ENCODE measurements at regions not wholly inside any gene's neighbourhood (a gene's known extent, or its start where the extent isn't known, plus 50 kb on each side); places are given as distances from the start of the nearest gene placed in this dataset.

DNA sequence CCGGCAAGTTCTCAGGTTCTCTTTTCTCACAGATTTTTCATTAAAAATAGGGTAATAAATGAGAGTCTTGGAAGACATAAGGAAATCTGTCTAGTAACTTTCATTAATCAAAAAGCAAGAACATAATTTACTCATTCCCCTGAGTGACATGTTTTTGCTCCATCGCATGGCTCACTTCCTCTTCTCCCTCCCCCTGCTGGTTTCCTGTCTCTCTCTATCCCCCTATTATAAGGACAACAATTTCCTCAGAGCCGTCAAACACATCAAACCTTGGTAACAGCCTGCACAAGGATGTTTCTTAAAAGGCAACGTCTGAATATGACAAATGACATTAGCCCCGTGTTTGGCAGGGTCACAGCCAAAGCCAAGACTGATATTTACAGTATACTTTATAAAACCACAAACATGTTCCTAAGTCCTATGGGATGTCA, 1149.6 kb downstream of the IGSF11 start:
- H3K27ac ChIP-seq (ENCODE audit: low read length, poor library complexity, severe bottlenecking): no peak overlapping the region
- H3K18ac ChIP-seq (ENCODE audit: low read depth in 1 of 2, low read length in 2 of 2): no peak overlapping the region
- no peak overlapping the region for H4K8ac ChIP-seq (ENCODE audit: low read length)
- no peak overlapping the region for H3K9ac ChIP-seq (ENCODE audit: low read length)
- no peak overlapping the region for H2BK12ac ChIP-seq (ENCODE audit: low read length in 2 of 2)
- H4K91ac ChIP-seq (ENCODE audit: low read length): no peak overlapping the region
- no peak overlapping the region for H2BK15ac ChIP-seq (ENCODE audit: low read depth, poor library complexity, severe bottlenecking)
- 13% methylated on average over 5 of the region's 5 CpGs for WGBS
- H2BK5ac ChIP-seq (ENCODE audit: low read depth, low read length, poor library complexity, severe bottlenecking): no peak overlapping the region
- no peak overlapping the region for H2AFZ ChIP-seq (ENCODE audit: low read depth, low read length)
- no peaks in the 10 kb centered on the region for H3K79me1 ChIP-seq (replicated peaks; ENCODE audit: low read length, poor library complexity, severe bottlenecking)
- peaks cover 2% of the 10 kb centered on the region for H3K4me1 ChIP-seq (ENCODE audit: control insufficient read depth, insufficient read depth, low read depth, low read length)
- no peaks in the 10 kb centered on the region for H3K36me3 ChIP-seq (ENCODE audit: control insufficient read depth in 1 of 2, insufficient read depth in 2 of 2, low read depth in 1 of 2, low read length in 2 of 2)
- no peak for DNase-seq
- H3K4ac ChIP-seq (ENCODE audit: low read depth in 1 of 2, low read length in 2 of 2): no peak overlapping the region
- no peaks in the 10 kb centered on the region for H3K9me3 ChIP-seq (ENCODE audit: control insufficient read depth, low read length)
- H3K4me3 ChIP-seq (ENCODE audit: insufficient read depth in 1 of 2, low read depth in 1 of 2, low read length in 2 of 2): no peak overlapping the region
- H3K4me2 ChIP-seq (ENCODE audit: low read length, poor library complexity, severe bottlenecking): no peak overlapping the region
- H3K23ac ChIP-seq (ENCODE audit: low read length in 2 of 2): no peak overlapping the region
- no peak overlapping the region for H2BK120ac ChIP-seq (ENCODE audit: low read depth, low read length)
- H3K27me3 ChIP-seq (ENCODE audit: control insufficient read depth in 1 of 2, insufficient read depth in 1 of 2, low read length in 2 of 2): no peaks in the 10 kb centered on the region
- H3K14ac ChIP-seq (ENCODE audit: low read length in 2 of 2): no peak overlapping the region
- no peak overlapping the region for H2AK5ac ChIP-seq (ENCODE audit: low read length, severe bottlenecking)

DNA sequence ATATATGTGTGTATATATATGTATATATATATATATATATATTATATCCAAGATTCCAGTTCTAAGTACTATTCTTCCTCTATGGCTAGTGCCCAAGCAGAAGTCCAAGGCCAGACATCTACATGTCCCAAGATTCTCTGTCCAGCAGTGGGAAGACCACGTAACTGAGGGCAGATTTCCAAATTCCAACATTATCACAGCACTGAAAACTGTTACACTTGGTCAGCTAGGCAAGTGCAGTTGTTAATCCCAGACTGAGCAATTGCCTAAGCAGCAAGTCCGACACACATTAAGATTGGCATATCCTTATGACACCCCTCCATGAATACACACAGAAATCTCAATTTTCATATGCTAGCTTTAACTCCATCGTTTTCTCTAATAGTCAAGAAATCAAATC, 1148.5 kb downstream of the IGSF11 start:
- H3K4me3 ChIP-seq (ENCODE audit: insufficient read depth in 1 of 2, low read depth in 1 of 2, low read length in 2 of 2): no peak overlapping the region

DNA sequence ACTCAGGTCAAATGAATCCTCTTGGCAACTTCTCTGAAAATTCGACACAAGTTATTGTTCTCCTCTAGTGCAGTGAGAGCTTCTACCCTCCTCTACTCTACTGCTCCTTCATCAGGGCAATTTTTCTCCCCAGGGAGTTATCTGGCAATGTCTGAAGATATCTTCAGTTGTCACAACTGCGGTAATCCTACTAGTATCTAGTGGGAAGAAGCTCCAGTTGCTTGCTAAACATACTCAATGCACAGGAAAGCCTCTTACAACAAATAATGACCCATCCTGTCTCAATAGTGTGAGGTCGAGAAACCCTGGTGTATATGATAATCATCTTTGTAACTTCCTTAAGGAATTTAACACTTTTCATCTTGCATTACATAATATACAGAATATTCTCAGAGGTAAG, 1147.6 kb downstream of the IGSF11 start:
- Histone ChIP-seq H3K14ac (ENCODE audit: low read length in 2 of 2) (no peak overlapping the region), H3K23ac (ENCODE audit: low read length in 2 of 2) (no peak overlapping the region), H3K4me1 (ENCODE audit: control insufficient read depth, insufficient read depth, low read depth, low read length) (peaks cover 2% of the 10 kb centered on the region), H2BK12ac (ENCODE audit: low read length in 2 of 2) (no peak overlapping the region), H3K36me3 (ENCODE audit: control insufficient read depth in 1 of 2, insufficient read depth in 2 of 2, low read depth in 1 of 2, low read length in 2 of 2) (no peaks in the 10 kb centered on the region), H3K9ac (ENCODE audit: low read length) (no peak overlapping the region), H2BK15ac (ENCODE audit: low read depth, poor library complexity, severe bottlenecking) (no peak overlapping the region), H2AK5ac (ENCODE audit: low read length, severe bottlenecking) (no peak overlapping the region), H3K9me3 (ENCODE audit: control insufficient read depth, low read length) (no peaks in the 10 kb centered on the region), H4K8ac (ENCODE audit: low read length) (no peak overlapping the region), H3K4me3 (ENCODE audit: insufficient read depth in 1 of 2, low read depth in 1 of 2, low read length in 2 of 2) (no peak overlapping the region), H2BK120ac (ENCODE audit: low read depth, low read length) (no peak overlapping the region), H2BK5ac (ENCODE audit: low read depth, low read length, poor library complexity, severe bottlenecking) (no peak overlapping the region), H3K4ac (ENCODE audit: low read depth in 1 of 2, low read length in 2 of 2) (no peak overlapping the region), H3K18ac (ENCODE audit: low read depth in 1 of 2, low read length in 2 of 2) (no peak overlapping the region), H4K91ac (ENCODE audit: low read length) (no peak overlapping the region), H2AFZ (ENCODE audit: low read depth, low read length) (no peak overlapping the region), H3K27me3 (ENCODE audit: control insufficient read depth in 1 of 2, insufficient read depth in 1 of 2, low read length in 2 of 2) (no peaks in the 10 kb centered on the region), H3K4me2 (ENCODE audit: low read length, poor library complexity, severe bottlenecking) (no peak overlapping the region), H3K27ac (ENCODE audit: low read length, poor library complexity, severe bottlenecking) (no peak overlapping the region), H3K79me1 (replicated peaks; ENCODE audit: low read length, poor library complexity, severe bottlenecking) (no peaks in the 10 kb centered on the region)
- DNase-seq: no peak
- 75% methylated on average over 2 of the region's 3 CpGs for WGBS

More for the DNA sequence above, 1148.5 kb downstream of the IGSF11 start:
- no peak overlapping the region for H3K9ac ChIP-seq (ENCODE audit: low read length)
- H3K36me3 ChIP-seq (ENCODE audit: control insufficient read depth in 1 of 2, insufficient read depth in 2 of 2, low read depth in 1 of 2, low read length in 2 of 2): no peaks in the 10 kb centered on the region
- H3K9me3 ChIP-seq (ENCODE audit: control insufficient read depth, low read length): no peaks in the 10 kb centered on the region
- no peak overlapping the region for H3K23ac ChIP-seq (ENCODE audit: low read length in 2 of 2)
- H3K27ac ChIP-seq (ENCODE audit: low read length, poor library complexity, severe bottlenecking): no peak overlapping the region
- no peak overlapping the region for H2AK5ac ChIP-seq (ENCODE audit: low read length, severe bottlenecking)
- no peaks in the 10 kb centered on the region for H3K79me1 ChIP-seq (replicated peaks; ENCODE audit: low read length, poor library complexity, severe bottlenecking)
- DNase-seq: no peak
- peaks cover 2% of the 10 kb centered on the region for H3K4me1 ChIP-seq (ENCODE audit: control insufficient read depth, insufficient read depth, low read depth, low read length)
- H2BK15ac ChIP-seq (ENCODE audit: low read depth, poor library complexity, severe bottlenecking): no peak overlapping the region
- H3K4me2 ChIP-seq (ENCODE audit: low read length, poor library complexity, severe bottlenecking): no peak overlapping the region
- H4K8ac ChIP-seq (ENCODE audit: low read length): no peak overlapping the region
- H2BK12ac ChIP-seq (ENCODE audit: low read length in 2 of 2): no peak overlapping the region
- WGBS: 98% methylated on average over 2 of the region's 3 CpGs
- no peaks in the 10 kb centered on the region for H3K27me3 ChIP-seq (ENCODE audit: control insufficient read depth in 1 of 2, insufficient read depth in 1 of 2, low read length in 2 of 2)
- H2BK5ac ChIP-seq (ENCODE audit: low read depth, low read length, poor library complexity, severe bottlenecking): no peak overlapping the region
- no peak overlapping the region for H2BK120ac ChIP-seq (ENCODE audit: low read depth, low read length)
- H3K14ac ChIP-seq (ENCODE audit: low read length in 2 of 2): no peak overlapping the region
- no peak overlapping the region for H3K18ac ChIP-seq (ENCODE audit: low read depth in 1 of 2, low read length in 2 of 2)
- no peak overlapping the region for H4K91ac ChIP-seq (ENCODE audit: low read length)
- H3K4ac ChIP-seq (ENCODE audit: low read depth in 1 of 2, low read length in 2 of 2): no peak overlapping the region
- H2AFZ ChIP-seq (ENCODE audit: low read depth, low read length): no peak overlapping the region

GRCh38 chr3:117887901-117888300, 1146.7 kb downstream of the IGSF11 start:
- H3K9ac ChIP-seq (ENCODE audit: low read length): no peak overlapping the region
- no peak overlapping the region for H2AK5ac ChIP-seq (ENCODE audit: low read length, severe bottlenecking)
- H2BK12ac ChIP-seq (ENCODE audit: low read length in 2 of 2): no peak overlapping the region
- no peak overlapping the region for H3K27ac ChIP-seq (ENCODE audit: low read length, poor library complexity, severe bottlenecking)
- H3K4ac ChIP-seq (ENCODE audit: low read depth in 1 of 2, low read length in 2 of 2): no peak overlapping the region
- no peak overlapping the region for H3K18ac ChIP-seq (ENCODE audit: low read depth in 1 of 2, low read length in 2 of 2)
- H3K4me3 ChIP-seq (ENCODE audit: insufficient read depth in 1 of 2, low read depth in 1 of 2, low read length in 2 of 2): no peak overlapping the region
- no peaks in the 10 kb centered on the region for H3K79me1 ChIP-seq (replicated peaks; ENCODE audit: low read length, poor library complexity, severe bottlenecking)
- no peak overlapping the region for H3K4me2 ChIP-seq (ENCODE audit: low read length, poor library complexity, severe bottlenecking)
- H3K27me3 ChIP-seq (ENCODE audit: control insufficient read depth in 1 of 2, insufficient read depth in 1 of 2, low read length in 2 of 2): no peaks in the 10 kb centered on the region
- no peak overlapping the region for H3K23ac ChIP-seq (ENCODE audit: low read length in 2 of 2)
- no peak overlapping the region for H4K91ac ChIP-seq (ENCODE audit: low read length)
- H3K14ac ChIP-seq (ENCODE audit: low read length in 2 of 2): no peak overlapping the region
- H2BK15ac ChIP-seq (ENCODE audit: low read depth, poor library complexity, severe bottlenecking): no peak overlapping the region
- no peak overlapping the region for H2AFZ ChIP-seq (ENCODE audit: low read depth, low read length)
- peaks cover 2% of the 10 kb centered on the region for H3K4me1 ChIP-seq (ENCODE audit: control insufficient read depth, insufficient read depth, low read depth, low read length)
- 7% methylated on average over 4 of the region's 4 CpGs for WGBS
- H3K9me3 ChIP-seq (ENCODE audit: control insufficient read depth, low read length): no peaks in the 10 kb centered on the region
- H4K8ac ChIP-seq (ENCODE audit: low read length): no peak overlapping the region
- DNase-seq: peak; percentile 62
- no peaks in the 10 kb centered on the region for H3K36me3 ChIP-seq (ENCODE audit: control insufficient read depth in 1 of 2, insufficient read depth in 2 of 2, low read depth in 1 of 2, low read length in 2 of 2)
- no peak overlapping the region for H2BK120ac ChIP-seq (ENCODE audit: low read depth, low read length)
- no peak overlapping the region for H2BK5ac ChIP-seq (ENCODE audit: low read depth, low read length, poor library complexity, severe bottlenecking)

All from mesenchymal stem cell (in vitro differentiated cells and primary cell).